DND-41 (cell line): ENCODE measurements at regions not wholly inside any gene's neighbourhood (a gene's known extent, or its start where the extent isn't known, plus 50 kb on each side); places are given as distances from the start of the nearest gene placed in this dataset.

Experiments used
- ATAC-seq: fragments of 200-7000 bp; cut with Tn5 transposase; 3 replicates; pipeline ENCODE4 v1.9.1; 2021; ENCODE audit warnings: low read depth; ENCODE audit not compliant: insufficient read depth
- DNase-seq: peaks from one replicate; pipeline ENCODE4 v3.0.0-alpha.2; 2020
- H2AFZ ChIP-seq: 2 replicates; pipeline ENCODE4 v1.6.0; 2012; ENCODE audit warnings: low read depth, low read length
- H3K27ac ChIP-seq: 2 replicates; pipeline ENCODE4 v1.5.1; 2012; ENCODE audit warnings: low read length, inconsistent platforms
- H3K27me3 ChIP-seq: fragments of 200-600 bp; sonication (generic); 2 replicates; pipeline ENCODE4 v1.6.0; 2012; ENCODE audit warnings: low read length, mild to moderate bottlenecking, inconsistent platforms; ENCODE audit not compliant: insufficient read depth, poor library complexity
- H3K36me3 ChIP-seq: 2 replicates; pipeline ENCODE4 v1.5.1; 2012; ENCODE audit warnings: low read length, inconsistent platforms; ENCODE audit not compliant: insufficient read depth
- H3K4me1 ChIP-seq: 2 replicates; pipeline ENCODE4 v1.5.1; 2012; ENCODE audit warnings: mild to moderate bottlenecking, low read length; ENCODE audit not compliant: insufficient read depth
- H3K4me2 ChIP-seq: 2 replicates; pipeline ENCODE4 v1.6.0; 2012; ENCODE audit warnings: mild to moderate bottlenecking, moderate library complexity, low read length, inconsistent platforms; ENCODE audit not compliant: insufficient read depth
- H3K4me3 ChIP-seq, 2 experiments: fragments of 200-600 bp in 1 of 2; shearing (Covaris generic) in 1 of 2; 2 replicates each; pipeline ENCODE4 v1.5.1; 2012 to 2016; ENCODE audit warnings: inconsistent platforms in 2 of 2, low read length in 2 of 2, mild to moderate bottlenecking in 2 of 2, low read depth in 1 of 2, moderate library complexity in 1 of 2
- H3K79me2 ChIP-seq: 2 replicates; pipeline ENCODE4 v1.6.0; 2012; ENCODE audit warnings: low read length, inconsistent platforms; ENCODE audit not compliant: insufficient read depth
- H3K9ac ChIP-seq: 2 replicates; pipeline ENCODE4 v1.6.0; 2012; ENCODE audit warnings: low read depth, mild to moderate bottlenecking, inconsistent platforms, low read length, moderate library complexity
- H3K9me3 ChIP-seq: 2 replicates; pipeline ENCODE4 v1.5.1; 2012; ENCODE audit warnings: low read length, moderate library complexity, mild to moderate bottlenecking, inconsistent platforms; ENCODE audit not compliant: insufficient read depth, severe bottlenecking
- H4K20me1 ChIP-seq: 2 replicates; pipeline ENCODE4 v1.6.0; 2012; ENCODE audit warnings: low read length; ENCODE audit not compliant: insufficient read depth
- CTCF ChIP-seq: IDR thresholded peaks from 2 replicates; pipeline ENCODE4 v1.5.1; 2012; ENCODE audit warnings: borderline replicate concordance, low read length, moderate library complexity, mild to moderate bottlenecking; ENCODE audit not compliant: poor library complexity, severe bottlenecking; ENCODE audit errors: extremely low read depth
- EZH2 ChIP-seq: IDR thresholded peaks from 3 replicates; pipeline ENCODE4 v1.6.1; 2012; ENCODE audit warnings: borderline replicate concordance, low read depth, mild to moderate bottlenecking, moderate library complexity, low read length, inconsistent platforms; ENCODE audit not compliant: severe bottlenecking

DNA sequence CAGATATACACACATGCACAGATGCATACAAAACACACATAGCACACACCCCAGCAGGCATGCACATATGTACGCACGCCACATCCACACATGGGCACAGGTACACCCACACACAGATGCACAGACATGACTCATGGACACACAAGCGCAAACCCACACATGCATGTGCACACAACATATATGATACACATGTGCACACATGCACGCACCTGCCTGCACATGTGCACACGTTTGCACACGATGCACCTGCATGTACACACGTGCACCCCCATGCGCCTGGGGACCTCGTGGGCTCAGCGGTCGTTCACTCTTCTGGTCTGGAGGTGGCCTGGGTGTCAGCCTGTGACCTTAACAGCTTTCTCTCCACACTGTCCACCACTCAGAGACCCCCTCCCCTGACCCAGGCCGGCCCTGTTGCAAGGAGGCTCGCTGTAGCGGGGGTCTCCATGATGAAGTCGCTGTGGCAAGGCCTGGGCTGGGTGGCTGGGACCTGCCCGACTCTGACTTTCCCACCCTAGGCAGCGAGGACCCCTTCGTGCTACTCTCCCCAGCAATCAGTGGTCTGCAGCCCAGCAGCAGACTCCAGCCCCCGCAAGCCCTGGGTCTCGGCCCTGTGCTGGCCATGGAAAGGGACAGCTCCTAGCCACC, 92.1 kb upstream of the TTC34 start:
- H3K27ac ChIP-seq: no peak overlapping the region
- no peak overlapping the region for H2AFZ ChIP-seq
- no peak for ATAC-seq
- H3K79me2 ChIP-seq: no peaks in the 10 kb centered on the region
- no peak overlapping the region for H3K4me3 ChIP-seq
- H4K20me1 ChIP-seq: 0 out of 2 replicates have a peak, but pooled peaks cover 6% of the 10 kb centered on the region
- H3K27me3 ChIP-seq: peaks cover 5% of the 10 kb centered on the region
- H3K9ac ChIP-seq: no peak overlapping the region
- no peaks in the 10 kb centered on the region for H3K4me1 ChIP-seq
- no peak overlapping the region for H3K4me2 ChIP-seq
- H3K36me3 ChIP-seq: no peaks in the 10 kb centered on the region
- DNase-seq: no peak
- H3K9me3 ChIP-seq: peaks cover 17% of the 10 kb centered on the region
- TF ChIP-seq CTCF (no peak), EZH2 (no peak)

DNA sequence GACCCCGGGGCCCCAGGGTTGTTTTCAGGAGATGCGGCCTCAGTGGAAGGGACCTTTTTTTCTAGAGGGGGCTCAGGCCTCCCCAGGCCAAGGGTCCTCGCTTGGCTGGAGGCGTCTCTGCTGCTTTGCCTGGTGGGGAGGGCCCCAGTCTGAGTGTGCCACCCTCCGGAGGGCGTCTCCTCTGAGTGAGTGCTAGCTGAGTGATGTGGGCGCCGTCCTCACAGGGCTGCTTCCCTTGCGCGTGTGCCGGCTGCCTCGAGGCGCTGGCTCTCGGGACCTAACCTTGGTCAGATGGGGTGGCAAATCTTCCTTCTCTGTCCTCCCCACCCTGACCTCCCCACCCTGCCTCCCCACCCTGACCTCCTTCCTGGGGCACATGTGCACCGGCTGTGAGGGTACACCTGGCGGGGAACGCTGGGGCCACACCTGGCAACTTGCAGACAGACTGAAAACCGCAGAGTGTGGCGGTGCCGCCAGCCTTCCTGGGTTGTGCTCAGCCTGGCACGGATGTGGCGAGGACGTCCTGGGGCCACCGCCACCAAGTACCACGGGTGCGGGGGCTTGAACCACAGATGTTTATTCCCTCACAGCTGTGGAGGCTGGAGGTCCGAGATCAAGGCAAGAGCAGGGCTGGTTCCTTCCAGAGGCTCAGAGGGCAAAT, 93.0 kb upstream of the TTC34 start:
- TF ChIP-seq CTCF (no peak), EZH2 (no peak)
- Histone ChIP-seq H2AFZ (no peak overlapping the region), H3K4me1 (no peaks in the 10 kb centered on the region), H3K9me3 (peaks cover 17% of the 10 kb centered on the region), H3K9ac (no peak overlapping the region), H3K27ac (no peak overlapping the region), H3K79me2 (no peaks in the 10 kb centered on the region), H3K27me3 (peaks cover 4% of the 10 kb centered on the region), H3K4me2 (no peak overlapping the region), H3K36me3 (no peaks in the 10 kb centered on the region), H4K20me1 (no peaks in the 10 kb centered on the region), H3K4me3 (no peak overlapping the region)
- no peak for DNase-seq
- ATAC-seq: no peak

DNA sequence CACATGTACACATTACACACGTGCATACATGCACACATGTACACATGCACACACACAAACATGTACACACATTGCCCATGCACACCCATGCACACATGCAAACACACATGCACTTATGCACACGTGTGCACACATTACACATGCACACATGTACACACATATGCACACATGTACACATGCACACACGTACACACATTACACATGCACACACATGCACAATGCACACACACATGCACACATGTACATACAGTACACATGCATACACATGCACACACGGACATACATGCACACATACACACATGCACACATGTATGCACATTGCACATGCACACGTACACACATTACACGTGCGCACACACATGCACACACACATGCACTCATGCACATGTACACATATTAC, 95.3 kb upstream of the TTC34 start:
- TF ChIP-seq CTCF (no peak), EZH2 (no peak)
- no peaks in the 10 kb centered on the region for H3K27me3 ChIP-seq
- H3K9ac ChIP-seq: no peak overlapping the region
- H3K27ac ChIP-seq: no peak overlapping the region
- no peaks in the 10 kb centered on the region for H4K20me1 ChIP-seq
- DNase-seq (no peak), ATAC-seq (no peak)
- no peaks in the 10 kb centered on the region for H3K36me3 ChIP-seq
- H3K79me2 ChIP-seq: no peaks in the 10 kb centered on the region
- H3K4me1 ChIP-seq: no peaks in the 10 kb centered on the region
- peaks cover 17% of the 10 kb centered on the region for H3K9me3 ChIP-seq
- H2AFZ ChIP-seq: no peak overlapping the region
- H3K4me2 ChIP-seq: no peak overlapping the region
- no peak overlapping the region for H3K4me3 ChIP-seq
